HG03558 (cell line): ENCODE measurements at regions not wholly inside any gene's neighbourhood (a gene's known extent, or its start where the extent isn't known, plus 50 kb on each side); places are given as distances from the start of the nearest gene placed in this dataset.
"Not testable (repeated sequence)": the region's sequence is repeated elsewhere in the genome, so short reads cannot be mapped to it uniquely, and the experiment has no call there.

Experiments used
- ATAC-seq: cut with Tn5 transposase; IDR thresholded peaks from one replicate; pipeline ENCODE4 v1.9.1; 2021; ENCODE audit warnings: moderate number of reproducible peaks; ENCODE audit not compliant: unreplicated experiment; ENCODE audit errors: extremely low read depth

- no peak for ATAC-seq
Measured at GRCh38 chr2:104975851-104976250, 62.0 kb upstream of the MRPS9 start.

- peak; percentile 97 for ATAC-seq
Measured at GRCh38 chr2:104976603-104977120, 61.2 kb upstream of the MRPS9 start.

GRCh38 chr2:104977958-104978357 is 59.9 kb upstream of the MRPS9 start:
- no peak for ATAC-seq

GRCh38 chr2:104979786-104980185 is 58.1 kb upstream of the MRPS9 start:
- ATAC-seq, result not testable (repeated sequence)

- no peak for ATAC-seq
Measured at GRCh38 chr2:104982111-104982510, 55.8 kb upstream of the MRPS9 start.
